ENCODE measurements at regions not wholly inside any gene's neighbourhood (a gene's known extent, or its start where the extent isn't known, plus 50 kb on each side); places are given as distances from the start of the nearest gene placed in this dataset.
"Not testable (repeated sequence)": the region's sequence is repeated elsewhere in the genome, so short reads cannot be mapped to it uniquely, and the experiment has no call there.

GRCh38 chr16:33643270-33643669 lies 183.9 kb downstream of the TP53TG3F start:
- not testable (repeated sequence) for TF ChIP-seq CTCF (IDR thresholded peaks at IDR 0.05; ENCODE audit: low read depth, low read length); EZH2phosphoT487 (IDR thresholded peaks at IDR 0.05; ENCODE audit: low read depth)
